ENCODE measurements at regions not wholly inside any gene's neighbourhood (a gene's known extent, or its start where the extent isn't known, plus 50 kb on each side); places are given as distances from the start of the nearest gene placed in this dataset.

DNA sequence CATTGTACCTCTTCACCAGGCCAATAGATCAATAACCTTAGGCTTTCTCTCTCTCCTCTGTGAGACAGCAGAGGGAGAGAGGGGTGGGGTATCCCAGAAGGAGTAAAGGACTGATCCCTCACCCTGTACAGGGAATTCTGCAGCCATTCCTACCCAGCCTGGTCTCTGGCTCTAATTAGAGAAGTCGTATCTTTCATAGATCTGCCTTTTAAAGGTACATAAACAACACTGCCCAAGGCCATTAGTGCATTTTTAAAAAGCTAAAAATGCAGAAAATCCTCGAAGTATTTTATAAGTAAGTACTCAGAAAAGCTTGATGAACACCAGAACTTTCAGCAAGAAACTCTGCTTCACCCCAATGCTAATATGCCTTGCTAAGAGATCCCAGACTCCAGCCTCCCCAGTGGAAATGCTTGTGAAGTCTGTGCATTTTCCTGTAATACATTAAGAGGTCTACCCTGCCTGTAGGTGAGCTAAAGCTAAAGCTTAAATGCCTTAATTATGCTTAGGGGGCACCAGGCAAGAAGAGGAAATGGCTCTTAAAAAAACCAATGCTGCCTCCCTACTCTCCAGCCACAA lies 200.0 kb upstream of the ANKRD55 start:
- intact Hi-C loops (cut with DNase I; ENCODE audit: low total_unique reads): no loop called here
- no peaks in the 10 kb centered on the region for H3K27me3 ChIP-seq
- TF ChIP-seq, protein P1, sequence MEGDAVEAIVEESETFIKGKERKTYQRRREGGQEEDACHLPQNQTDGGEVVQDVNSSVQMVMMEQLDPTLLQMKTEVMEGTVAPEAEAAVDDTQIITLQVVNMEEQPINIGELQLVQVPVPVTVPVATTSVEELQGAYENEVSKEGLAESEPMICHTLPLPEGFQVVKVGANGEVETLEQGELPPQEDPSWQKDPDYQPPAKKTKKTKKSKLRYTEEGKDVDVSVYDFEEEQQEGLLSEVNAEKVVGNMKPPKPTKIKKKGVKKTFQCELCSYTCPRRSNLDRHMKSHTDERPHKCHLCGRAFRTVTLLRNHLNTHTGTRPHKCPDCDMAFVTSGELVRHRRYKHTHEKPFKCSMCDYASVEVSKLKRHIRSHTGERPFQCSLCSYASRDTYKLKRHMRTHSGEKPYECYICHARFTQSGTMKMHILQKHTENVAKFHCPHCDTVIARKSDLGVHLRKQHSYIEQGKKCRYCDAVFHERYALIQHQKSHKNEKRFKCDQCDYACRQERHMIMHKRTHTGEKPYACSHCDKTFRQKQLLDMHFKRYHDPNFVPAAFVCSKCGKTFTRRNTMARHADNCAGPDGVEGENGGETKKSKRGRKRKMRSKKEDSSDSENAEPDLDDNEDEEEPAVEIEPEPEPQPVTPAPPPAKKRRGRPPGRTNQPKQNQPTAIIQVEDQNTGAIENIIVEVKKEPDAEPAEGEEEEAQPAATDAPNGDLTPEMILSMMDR (IDR thresholded peaks at IDR 0.05): no peak

DNA sequence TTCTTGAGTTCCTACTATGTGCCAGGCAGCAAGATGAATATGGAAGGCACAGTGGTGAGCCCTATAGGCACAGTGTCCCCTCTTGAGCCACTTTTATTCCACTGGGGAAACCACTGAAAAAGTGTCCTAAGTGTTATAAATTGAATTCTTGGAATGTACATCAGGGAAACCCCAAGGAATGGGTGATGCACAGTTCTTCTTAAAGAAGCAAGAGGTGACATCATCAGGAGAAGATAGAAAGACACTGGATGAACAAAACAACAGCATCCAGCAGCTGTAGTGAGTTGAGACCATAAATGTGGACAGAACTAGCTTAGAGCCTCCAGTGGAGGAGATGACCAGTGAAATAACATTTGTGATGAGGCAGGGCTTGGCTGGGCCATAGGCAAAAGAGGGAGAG lies 199.2 kb upstream of the ANKRD55 start:
- Histone ChIP-seq H3K36me3 (no peaks in the 10 kb centered on the region), H3K4me3 (no peak overlapping the region), H3K9me3 (no peaks in the 10 kb centered on the region), H3K4me1 (no peaks in the 10 kb centered on the region), H3K27ac (no peak overlapping the region), H3K27me3 (no peaks in the 10 kb centered on the region)
- DNase-seq: no peak
- intact Hi-C loops (cut with DNase I; ENCODE audit: low total_unique reads): no loop called here
- TF ChIP-seq, protein P1 (IDR thresholded peaks at IDR 0.05): no peak

More for the DNA sequence above, 200.0 kb upstream of the ANKRD55 start:
- H3K27ac ChIP-seq: no peak overlapping the region
- no peaks in the 10 kb centered on the region for H3K4me1 ChIP-seq
- no peak for DNase-seq
- H3K4me3 ChIP-seq: no peak overlapping the region
- H3K36me3 ChIP-seq: no peaks in the 10 kb centered on the region
- no peaks in the 10 kb centered on the region for H3K9me3 ChIP-seq

DNA sequence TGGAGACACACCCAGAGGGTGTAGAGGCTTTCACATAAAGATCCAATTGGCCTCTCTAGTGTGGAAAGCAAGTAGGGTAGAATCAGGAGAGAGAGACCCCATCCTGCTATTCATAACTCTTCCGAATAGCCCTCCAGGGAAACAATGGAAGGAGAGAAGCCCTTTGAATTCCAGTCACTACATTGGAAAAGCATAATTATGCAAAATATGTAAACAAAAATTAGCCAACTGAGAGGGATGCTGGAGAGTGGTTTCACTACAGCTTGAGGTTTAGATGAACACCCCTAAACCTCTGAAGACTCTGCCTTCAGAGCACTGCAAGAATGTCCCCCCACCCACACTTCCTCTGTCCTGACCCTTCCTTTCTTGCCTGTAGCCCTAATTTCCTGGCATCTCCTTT lies 197.3 kb upstream of the ANKRD55 start:
- no peak for DNase-seq
- Histone ChIP-seq H3K4me3 (no peak overlapping the region), H3K36me3 (no peaks in the 10 kb centered on the region), H3K27ac (no peak overlapping the region), H3K9me3 (no peaks in the 10 kb centered on the region), H3K27me3 (no peaks in the 10 kb centered on the region), H3K4me1 (peaks cover 0 to 7% (median 0%) of the 10 kb centered on the region in 4 donors)
- intact Hi-C loops (cut with DNase I; ENCODE audit: low total_unique reads): no loop called here
- TF ChIP-seq, protein P1 (IDR thresholded peaks at IDR 0.05): no peak

DNA sequence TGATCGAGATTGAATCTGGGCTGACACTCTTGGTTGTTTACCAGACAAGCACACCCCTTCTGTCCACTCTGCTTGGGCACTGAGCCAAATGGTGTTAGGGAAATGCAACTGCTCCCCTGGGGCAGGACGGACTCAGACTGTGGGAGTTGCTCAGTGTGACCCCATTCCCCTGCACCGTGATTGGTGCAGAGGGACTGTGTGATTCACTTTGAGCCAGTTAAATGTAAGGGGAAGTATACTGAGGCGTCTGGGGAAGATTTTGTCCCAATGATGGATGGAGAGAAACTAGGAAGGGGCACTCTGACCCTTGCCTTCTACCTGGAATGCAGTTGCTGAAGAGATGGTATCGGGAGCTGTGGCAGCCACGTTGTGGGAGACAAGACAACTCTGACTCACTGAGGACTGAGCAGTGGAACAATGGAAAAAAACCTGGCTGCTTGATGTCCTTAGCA lies 196.0 kb upstream of the ANKRD55 start:
- H3K27ac ChIP-seq: no peak overlapping the region
- H3K27me3 ChIP-seq: no peaks in the 10 kb centered on the region
- TF ChIP-seq, protein P1 (IDR thresholded peaks at IDR 0.05): no peak
- no peak for DNase-seq
- no peaks in the 10 kb centered on the region for H3K36me3 ChIP-seq
- H3K9me3 ChIP-seq: no peaks in the 10 kb centered on the region
- H3K4me3 ChIP-seq: no peak overlapping the region
- intact Hi-C loops (cut with DNase I; ENCODE audit: low total_unique reads): no loop called here
- H3K4me1 ChIP-seq: peaks cover 0 to 7% (median 0%) of the 10 kb centered on the region in 4 donors

DNA sequence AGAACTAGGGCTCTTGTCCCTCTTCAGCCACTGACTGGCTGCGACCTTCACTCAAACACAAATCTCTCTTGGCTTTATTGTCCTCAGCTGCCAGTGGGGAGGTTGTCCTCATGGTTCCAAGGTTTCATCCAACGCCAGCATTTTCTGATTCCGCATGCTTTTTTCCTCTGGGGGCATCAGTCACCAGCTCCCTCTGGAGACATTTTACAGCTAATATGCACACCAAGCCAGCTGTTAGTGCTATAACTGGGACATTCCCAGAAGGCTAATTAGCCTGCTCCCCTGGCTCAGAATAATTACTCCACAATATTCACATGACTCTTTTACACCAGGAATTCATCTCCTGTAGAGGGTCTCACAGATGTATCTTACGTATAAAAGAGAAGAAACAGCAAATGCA lies 193.6 kb upstream of the ANKRD55 start:
- Histone ChIP-seq H3K4me1 (peaks cover 0 to 23% (median 4%) of the 10 kb centered on the region in 4 donors), H3K4me3 (no peak overlapping the region), H3K9me3 (no peaks in the 10 kb centered on the region), H3K27ac (no peak overlapping the region), H3K36me3 (no peaks in the 10 kb centered on the region), H3K27me3 (no peaks in the 10 kb centered on the region)
- DNase-seq: no peak
- TF ChIP-seq, protein P1 (IDR thresholded peaks at IDR 0.05): no peak
- intact Hi-C loops (cut with DNase I; ENCODE audit: low total_unique reads): no loop called here

Measured in tibial artery (tissue), 4 donors.